IMR-90 (cell line): ENCODE measurements at regions not wholly inside any gene's neighbourhood (a gene's known extent, or its start where the extent isn't known, plus 50 kb on each side); places are given as distances from the start of the nearest gene placed in this dataset.

Source experiments
- ATAC-seq: fragments of 200-7000 bp; cut with Tn5 transposase; 2 replicates; pipeline ENCODE4 v1.9.1; 2020; ENCODE audit warnings: low read depth, mild to moderate bottlenecking, moderate library complexity
- BruUV-seq: library from RNA; stranded (reverse); fragments of 400-500 nt; replicated peaks from 2 replicates; lab custom pipeline; 2021; lab: Mats Ljungman, UMichigan
- CTCF ChIA-PET: fragments of 300-600 bp; formaldehyde crosslinking; extraction: SDS; loops from one replicate; lab custom pipeline; 2021; ENCODE audit warnings: antibody characterized with exemption; lab: Yijun Ruan, JAX
- POLR2A ChIA-PET: fragments of 300-600 bp; sonication (Branson Sonifier 250); formaldehyde crosslinking; loops from one replicate; lab custom pipeline; 2022; ENCODE audit warnings: antibody characterized with exemption; ENCODE audit not compliant: unreplicated experiment; lab: Charles Lee
- DNase-seq: peaks from one replicate; pipeline ENCODE4 v3.0.0; 2013
- H2AFZ ChIP-seq: replicated peaks from 2 replicates; pipeline ENCODE3; 2013; ENCODE audit warnings: low read length, mild to moderate bottlenecking; ENCODE audit not compliant: poor library complexity
- H2AK5ac ChIP-seq: 2 replicates; pipeline ENCODE4 v1.6.1; 2013; ENCODE audit warnings: low read depth, low read length, inconsistent platforms
- H2AK9ac ChIP-seq: replicated peaks from 2 replicates; pipeline ENCODE3; 2013; ENCODE audit warnings: mild to moderate bottlenecking, low read depth, low read length, moderate library complexity; ENCODE audit not compliant: poor library complexity
- H2BK120ac ChIP-seq: 2 replicates; pipeline ENCODE4 v1.6.1; 2013; ENCODE audit warnings: low read depth, low read length, inconsistent platforms
- H2BK15ac ChIP-seq: 3 replicates; pipeline ENCODE4 v1.6.1; 2013; ENCODE audit warnings: low read depth, low read length, inconsistent platforms
- H2BK20ac ChIP-seq: 2 replicates; pipeline ENCODE4 v1.6.1; 2013; ENCODE audit warnings: low read depth, mild to moderate bottlenecking, inconsistent platforms, low read length, moderate library complexity
- H2BK5ac ChIP-seq: 2 replicates; pipeline ENCODE4 v1.6.1; 2013; ENCODE audit warnings: mild to moderate bottlenecking, low read depth, low read length, inconsistent platforms; ENCODE audit not compliant: poor library complexity, severe bottlenecking
- H3K14ac ChIP-seq: replicated peaks from 2 replicates; pipeline ENCODE4 v1.6.1; 2013; ENCODE audit warnings: low read depth, low read length, inconsistent platforms
- H3K18ac ChIP-seq: 2 replicates; pipeline ENCODE4 v1.6.1; 2013; ENCODE audit warnings: low read depth, low read length, control low read depth
- H3K23ac ChIP-seq: 2 replicates; pipeline ENCODE4 v1.6.1; 2013; ENCODE audit warnings: low read depth, low read length, inconsistent platforms
- H3K27ac ChIP-seq: 2 replicates; pipeline ENCODE4 v1.5.1; 2013; ENCODE audit warnings: mild to moderate bottlenecking, control low read depth, low read length; ENCODE audit not compliant: insufficient read depth
- H3K27me3 ChIP-seq: 2 replicates; pipeline ENCODE4 v1.6.1; 2013; ENCODE audit warnings: low read length; ENCODE audit not compliant: control insufficient read depth, insufficient read depth
- H3K36me3 ChIP-seq: 2 replicates; pipeline ENCODE4 v1.6.1; 2013; ENCODE audit warnings: low read length, mixed read lengths; ENCODE audit not compliant: control insufficient read depth, insufficient read depth
- H3K4ac ChIP-seq: 2 replicates; pipeline ENCODE4 v1.6.1; 2013; ENCODE audit warnings: low read depth, low read length, inconsistent platforms
- H3K4me1 ChIP-seq: 2 replicates; pipeline ENCODE4 v1.6.1; 2013; ENCODE audit warnings: low read length, mixed read lengths; ENCODE audit not compliant: control insufficient read depth, insufficient read depth
- H3K4me2 ChIP-seq: 2 replicates; pipeline ENCODE4 v1.6.1; 2013; ENCODE audit warnings: low read depth, mild to moderate bottlenecking, control low read depth, low read length, moderate library complexity
- H3K4me3 ChIP-seq: 2 replicates; pipeline ENCODE4 v1.5.1; 2013; ENCODE audit warnings: low read depth, mild to moderate bottlenecking, control low read depth, low read length, moderate library complexity; ENCODE audit not compliant: insufficient read depth
- H3K56ac ChIP-seq: 2 replicates; pipeline ENCODE4 v1.6.1; 2013; ENCODE audit warnings: low read length, inconsistent platforms; ENCODE audit not compliant: insufficient read depth; ENCODE audit errors: extremely low read depth
- H3K79me1 ChIP-seq, 2 experiments: 2 replicates each; pipeline ENCODE4 v1.6.1; 2013; ENCODE audit warnings: low read length in 2 of 2, inconsistent platforms in 1 of 2, low read depth in 1 of 2
- H3K9ac ChIP-seq: 2 replicates; pipeline ENCODE4 v1.6.1; 2013; ENCODE audit warnings: low read depth, low read length, control low read depth
- H3K9me1 ChIP-seq: 2 replicates; pipeline ENCODE4 v1.6.1; 2013; ENCODE audit warnings: low read length, inconsistent platforms; ENCODE audit not compliant: insufficient read depth
- H3K9me3 ChIP-seq: 2 replicates; pipeline ENCODE4 v1.6.1; 2013; ENCODE audit warnings: low read length; ENCODE audit not compliant: control insufficient read depth, insufficient read depth
- H4K20me1 ChIP-seq: 2 replicates; pipeline ENCODE4 v1.6.1; 2013; ENCODE audit warnings: low read length, inconsistent platforms; ENCODE audit not compliant: insufficient read depth
- H4K5ac ChIP-seq: 2 replicates; pipeline ENCODE4 v1.6.1; 2013; ENCODE audit warnings: mild to moderate bottlenecking, low read depth, low read length, control low read depth
- H4K8ac ChIP-seq, 2 experiments: 2 replicates each; pipeline ENCODE4 v1.6.1; 2013; ENCODE audit warnings: low read depth in 2 of 2, low read length in 2 of 2, control low read depth in 1 of 2, inconsistent platforms in 1 of 2
- H4K91ac ChIP-seq: 2 replicates; pipeline ENCODE4 v1.6.1; 2013; ENCODE audit warnings: low read depth, low read length, inconsistent platforms; ENCODE audit not compliant: insufficient read depth
- BHLHE40 ChIP-seq: fragments of 150-350 bp; IDR thresholded peaks from 2 replicates; pipeline ENCODE4 v1.6.1; 2016; ENCODE audit warnings: mild to moderate bottlenecking, low read depth, low read length
- CEBPB ChIP-seq: IDR thresholded peaks from 2 replicates; pipeline ENCODE4 v1.6.1; 2012; ENCODE audit warnings: low read depth, low read length, improper control_type of control experiment
- CHD1 ChIP-seq: IDR thresholded peaks from 2 replicates; pipeline ENCODE4 v1.6.1; 2012; ENCODE audit warnings: low read depth, low read length, improper control_type of control experiment
- CTCF ChIP-seq: conservative IDR thresholded peaks from 2 replicates; pipeline ENCODE4 v1.5.1; 2012; ENCODE audit warnings: mild to moderate bottlenecking, low read depth, low read length, improper control_type of control experiment
- ELK1 ChIP-seq: fragments of 150-350 bp; IDR thresholded peaks from 2 replicates; pipeline ENCODE4 v1.6.1; 2016; ENCODE audit warnings: low read depth, mild to moderate bottlenecking, low read length, moderate library complexity, borderline replicate concordance
- FOS ChIP-seq: fragments of 150-350 bp; IDR thresholded peaks from 2 replicates; pipeline ENCODE4 v1.6.1; 2016; ENCODE audit warnings: low read depth, low read length
- MAFK ChIP-seq: IDR thresholded peaks from 2 replicates; pipeline ENCODE4 v1.6.1; 2012; ENCODE audit warnings: low read depth, low read length, improper control_type of control experiment
- MAZ ChIP-seq: IDR thresholded peaks from 2 replicates; pipeline ENCODE4 v1.6.1; 2012; ENCODE audit warnings: low read depth, mild to moderate bottlenecking, low read length, improper control_type of control experiment, moderate library complexity, borderline replicate concordance
- MXI1 ChIP-seq: IDR thresholded peaks from 2 replicates; pipeline ENCODE4 v1.6.1; 2012; ENCODE audit warnings: low read depth, mild to moderate bottlenecking, low read length, moderate library complexity, borderline replicate concordance
- NFE2L2 ChIP-seq: fragments of 150-350 bp; IDR thresholded peaks from 2 replicates; pipeline ENCODE4 v1.6.1; 2016; ENCODE audit warnings: low read depth, mild to moderate bottlenecking, low read length
- POLR2A ChIP-seq: IDR thresholded peaks from 2 replicates; pipeline ENCODE4 v1.6.1; 2012; ENCODE audit warnings: mild to moderate bottlenecking, low read depth, low read length
- RAD21 ChIP-seq: IDR thresholded peaks from 2 replicates; pipeline ENCODE4 v1.6.1; 2012; ENCODE audit warnings: low read length, improper control_type of control experiment
- RCOR1 ChIP-seq: IDR thresholded peaks from 2 replicates; pipeline ENCODE4 v1.6.1; 2012; ENCODE audit warnings: mild to moderate bottlenecking, low read length, improper control_type of control experiment; ENCODE audit not compliant: insufficient replicate concordance
- RFX5 ChIP-seq: IDR thresholded peaks from 2 replicates; pipeline ENCODE4 v1.8.0; 2012; ENCODE audit warnings: low read depth, mild to moderate bottlenecking, low read length, moderate library complexity
- SMC3 ChIP-seq: fragments of 150-350 bp; IDR thresholded peaks from 2 replicates; pipeline ENCODE4 v1.6.1; 2016; ENCODE audit warnings: low read depth, mild to moderate bottlenecking, antibody characterized with exemption, low read length, moderate library complexity
- USF2 ChIP-seq: fragments of 150-350 bp; IDR thresholded peaks from 2 replicates; pipeline ENCODE4 v1.6.1; 2017; ENCODE audit warnings: mild to moderate bottlenecking, antibody characterized with exemption, low read length, low read depth
- WGBS, 2 experiments: methylation state at CpG; one replicate each; pipeline versions ENCODE4 v1.1.5 to v1.1.7; 2013; ENCODE audit warnings: missing lambda C conversion rate in 2 of 2; ENCODE audit not compliant: insufficient read length in 1 of 2; ENCODE audit errors: extremely low coverage in 2 of 2; 5-methylcytosine and 5-hydroxymethylcytosine counted together
- dilution Hi-C: fragments of 300-500 bp; cut with HindIII; formaldehyde crosslinking; loops from one replicate; pipeline ENCODE4 v1.14.3; 2018; ENCODE audit warnings: low sequenced_read_pairs; ENCODE audit not compliant: unreplicated experiment
- in situ Hi-C: fragments of 300-500 bp; cut with MboI; formaldehyde crosslinking; loops from 3 replicates; pipeline ENCODE4 v1.14.3; 2019; ENCODE audit warnings: low sequenced_read_pairs, inconsistent platforms, mixed read lengths
- intact Hi-C: fragments of 100-400 bp; cut with micrococcal nuclease; formaldehyde crosslinking; loops from 2 replicates; pipeline ENCODE4 v1.10.0; 2022

GRCh38 chr2:13676269-13676668, 956.2 kb upstream of the LRATD1 start:
- Histone ChIP-seq H2AK9ac (no peak overlapping the region), H4K8ac (no peak overlapping the region), H3K56ac (no peak overlapping the region), H3K36me3 (no peaks in the 10 kb centered on the region), H3K18ac (no peak overlapping the region), H3K79me1 (no peaks in the 10 kb centered on the region), H3K4me1 (no peaks in the 10 kb centered on the region), H3K27me3 (no peaks in the 10 kb centered on the region), H2AFZ (no peak overlapping the region), H3K14ac (no peak overlapping the region), H2BK20ac (no peak overlapping the region), H3K9ac (no peak overlapping the region), H4K5ac (no peak overlapping the region), H2BK120ac (no peak overlapping the region), H2BK15ac (no peak overlapping the region), H3K4me3 (no peak overlapping the region), H4K20me1 (no peaks in the 10 kb centered on the region), H4K91ac (no peak overlapping the region), H3K9me3 (peaks cover 22% of the 10 kb centered on the region), H2AK5ac (no peak overlapping the region), H3K4ac (no peak overlapping the region), H2BK5ac (no peak overlapping the region), H3K4me2 (no peak overlapping the region), H3K23ac (no peak overlapping the region), H3K9me1 (no peaks in the 10 kb centered on the region), H3K27ac (no peak overlapping the region)
- in situ Hi-C loops (no loop called here), dilution Hi-C loops (no loop called here), intact Hi-C loops (no loop called here)
- peak; percentile 67 for ATAC-seq
- no CpG with 5 or more reads among the region's 2 CpGs for WGBS, 2 experiments
- POLR2A ChIA-PET, result no interaction called here
- peak; percentile 61 for DNase-seq
- CTCF ChIA-PET, result no interaction called here
- BruUV-seq, result no TSS peak
- TF ChIP-seq CHD1, result no peak
- no peak for TF ChIP-seq MAZ
- TF ChIP-seq ELK1, result no peak
- no peak for TF ChIP-seq BHLHE40
- TF ChIP-seq RCOR1, result no peak
- no peak for TF ChIP-seq MAFK
- no peak for TF ChIP-seq MXI1
- no peak for TF ChIP-seq CTCF
- no peak for TF ChIP-seq NFE2L2
- no peak for TF ChIP-seq RFX5
- TF ChIP-seq RAD21, result no peak
- no peak; the same call in 1 of the 2 replicates for TF ChIP-seq USF2
- no peak for TF ChIP-seq CEBPB
- TF ChIP-seq SMC3, result no peak
- TF ChIP-seq POLR2A, result no peak
- no peak for TF ChIP-seq FOS
